ENCODE measurements at regions not wholly inside any gene's neighbourhood (a gene's known extent, or its start where the extent isn't known, plus 50 kb on each side); places are given as distances from the start of the nearest gene placed in this dataset.

DNA sequence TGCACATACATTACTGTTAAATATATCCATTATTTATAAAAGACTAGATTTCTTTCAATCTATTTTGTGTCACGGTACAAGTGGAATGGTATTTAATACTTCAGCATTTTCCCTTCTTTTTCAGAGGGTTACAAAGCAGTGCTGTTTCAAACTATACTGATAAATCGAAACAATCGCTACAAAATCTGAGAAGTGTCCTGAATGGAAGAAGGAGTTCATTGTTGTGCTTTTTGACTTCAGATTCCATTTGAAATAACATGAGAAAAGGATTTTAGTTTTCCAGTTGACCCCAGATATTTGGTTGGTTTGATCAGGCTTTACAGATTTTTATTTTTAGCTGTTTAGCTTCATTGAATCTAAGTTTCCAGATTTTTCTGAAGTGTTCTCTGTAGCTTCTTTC, 292.1 kb upstream of the ANKRD50 start:
- TF ChIP-seq POLR2A (IDR thresholded peaks at IDR 0.05) = no peak
- TF ChIP-seq, protein P1, sequence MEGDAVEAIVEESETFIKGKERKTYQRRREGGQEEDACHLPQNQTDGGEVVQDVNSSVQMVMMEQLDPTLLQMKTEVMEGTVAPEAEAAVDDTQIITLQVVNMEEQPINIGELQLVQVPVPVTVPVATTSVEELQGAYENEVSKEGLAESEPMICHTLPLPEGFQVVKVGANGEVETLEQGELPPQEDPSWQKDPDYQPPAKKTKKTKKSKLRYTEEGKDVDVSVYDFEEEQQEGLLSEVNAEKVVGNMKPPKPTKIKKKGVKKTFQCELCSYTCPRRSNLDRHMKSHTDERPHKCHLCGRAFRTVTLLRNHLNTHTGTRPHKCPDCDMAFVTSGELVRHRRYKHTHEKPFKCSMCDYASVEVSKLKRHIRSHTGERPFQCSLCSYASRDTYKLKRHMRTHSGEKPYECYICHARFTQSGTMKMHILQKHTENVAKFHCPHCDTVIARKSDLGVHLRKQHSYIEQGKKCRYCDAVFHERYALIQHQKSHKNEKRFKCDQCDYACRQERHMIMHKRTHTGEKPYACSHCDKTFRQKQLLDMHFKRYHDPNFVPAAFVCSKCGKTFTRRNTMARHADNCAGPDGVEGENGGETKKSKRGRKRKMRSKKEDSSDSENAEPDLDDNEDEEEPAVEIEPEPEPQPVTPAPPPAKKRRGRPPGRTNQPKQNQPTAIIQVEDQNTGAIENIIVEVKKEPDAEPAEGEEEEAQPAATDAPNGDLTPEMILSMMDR (IDR thresholded peaks at IDR 0.05) = no peak

All from adrenal gland (tissue), 5 donors.